Activated CD8-positive, alpha-beta T cell treated with anti-CD3 and anti-CD28 coated beads, Interleukin-2, amount 10 ng/mL, durations not matched to agents 7 days and 5 days (primary cell): ENCODE measurements at regions not wholly inside any gene's neighbourhood (a gene's known extent, or its start where the extent isn't known, plus 50 kb on each side); places are given as distances from the start of the nearest gene placed in this dataset.
A peak's percentile ranks its signal among the peaks of the same experiment; 100 is the strongest.

Experiments
- ATAC-seq: fragments of 150-1000 bp; cut with Tn5 transposase; one replicate; pipeline ENCODE4 v1.10.0; 2021; ENCODE audit warnings: moderate library complexity
- CTCF ChIA-PET: fragments of 350-600 bp; sonication (Branson Sonifier 250); formaldehyde crosslinking; loops from one replicate; lab custom pipeline; 2021; ENCODE audit warnings: antibody characterized with exemption; lab: Charles Lee
- POLR2A ChIA-PET: fragments of 350-600 bp; sonication (Branson Sonifier 250); formaldehyde crosslinking; loops from one replicate; lab custom pipeline; 2021; ENCODE audit warnings: antibody characterized with exemption; lab: Charles Lee
- DNase-seq: peaks from one replicate; pipeline ENCODE4 v3.0.0-alpha.2; 2020
- H3K27ac Mint-ChIP-seq: one replicate; pipeline ENCODE4 v1.8.0; 2021; ENCODE audit warnings: mild to moderate bottlenecking, mixed read lengths
- H3K27me3 Mint-ChIP-seq: one replicate; pipeline ENCODE4 v1.8.0; 2021; ENCODE audit warnings: low read depth, mixed read lengths
- H3K36me3 Mint-ChIP-seq: one replicate; pipeline ENCODE4 v1.8.0; 2021; ENCODE audit warnings: low read depth, mixed read lengths
- H3K4me1 Mint-ChIP-seq: one replicate; pipeline ENCODE4 v1.8.0; 2021; ENCODE audit warnings: low read depth, mixed read lengths
- H3K4me3 Mint-ChIP-seq: one replicate; pipeline ENCODE4 v1.8.0; 2021; ENCODE audit warnings: mild to moderate bottlenecking, mixed read lengths
- H3K9me3 Mint-ChIP-seq: one replicate; pipeline ENCODE4 v1.8.0; 2022; ENCODE audit warnings: mixed read lengths; ENCODE audit not compliant: insufficient read depth

DNA sequence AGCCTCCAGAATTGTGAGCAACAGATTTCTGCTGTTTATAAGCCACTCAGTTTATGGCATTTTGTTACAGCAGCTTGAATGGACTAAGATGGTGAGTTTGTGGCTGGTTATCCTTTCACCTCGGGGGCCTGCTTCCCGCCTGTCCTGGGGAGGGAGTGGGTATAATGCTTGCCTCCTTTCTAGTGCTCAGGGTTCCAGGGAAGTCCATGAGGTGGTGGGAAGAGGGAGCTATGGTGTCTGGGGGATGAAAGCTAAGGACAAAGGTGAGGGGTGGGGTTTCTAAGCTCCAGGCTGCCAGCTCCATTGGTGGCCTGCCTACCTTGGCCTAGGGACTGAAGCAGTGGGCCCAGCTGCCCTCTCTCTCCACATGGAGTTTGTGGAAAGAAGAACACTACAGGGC is 50.2 kb upstream of the SDK2 start:
- ATAC-seq: no peak
- ChIA-PET POLR2A (no interaction called here), CTCF (no interaction called here)
- Mint-ChIP-seq H3K27ac (no peak overlapping the region), H3K36me3 (no peaks in the 10 kb centered on the region), H3K9me3 (no peaks in the 10 kb centered on the region), H3K4me1 (peaks cover 4% of the 10 kb centered on the region), H3K4me3 (no peak overlapping the region), H3K27me3 (no peaks in the 10 kb centered on the region)
- no peak for DNase-seq

DNA sequence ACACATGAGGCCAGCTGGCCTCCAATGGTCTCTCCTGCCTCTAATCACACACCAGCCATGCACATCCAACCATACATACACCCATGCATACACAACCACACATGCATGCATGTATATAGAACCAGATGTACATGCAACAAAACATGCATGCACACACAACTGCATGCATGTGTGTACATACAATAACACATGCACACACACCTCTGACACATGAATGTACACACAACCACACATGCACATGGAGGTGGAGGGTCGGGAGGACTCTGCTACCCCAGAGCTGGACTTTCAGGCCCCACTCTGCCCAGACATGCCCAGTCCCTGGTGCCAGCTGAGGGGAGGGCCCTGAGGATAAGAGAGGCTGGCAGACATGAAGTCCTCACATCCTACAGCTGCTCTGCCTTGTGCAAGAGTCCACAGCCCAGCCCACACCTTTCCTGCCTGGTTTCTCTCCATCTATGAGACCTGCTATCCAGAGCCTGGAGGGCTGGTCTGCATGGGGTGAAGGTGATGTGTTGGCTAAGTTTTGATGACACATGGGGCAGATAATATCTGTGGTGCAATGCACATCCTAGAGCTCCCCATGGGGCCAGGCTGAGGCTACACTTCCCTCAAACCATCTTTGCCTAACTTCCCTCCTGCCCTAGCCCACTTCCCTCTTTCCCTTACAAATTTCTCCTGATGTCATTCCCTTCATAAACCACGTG is 50.9 kb upstream of the SDK2 start:
- ATAC-seq (no peak), DNase-seq (no peak)
- Mint-ChIP-seq H3K36me3 (no peaks in the 10 kb centered on the region), H3K4me3 (no peak overlapping the region), H3K9me3 (no peaks in the 10 kb centered on the region), H3K4me1 (peaks cover 4% of the 10 kb centered on the region), H3K27ac (peak overlapping the region; percentile 44), H3K27me3 (no peaks in the 10 kb centered on the region)
- ChIA-PET POLR2A (no interaction called here), CTCF (no interaction called here)

DNA sequence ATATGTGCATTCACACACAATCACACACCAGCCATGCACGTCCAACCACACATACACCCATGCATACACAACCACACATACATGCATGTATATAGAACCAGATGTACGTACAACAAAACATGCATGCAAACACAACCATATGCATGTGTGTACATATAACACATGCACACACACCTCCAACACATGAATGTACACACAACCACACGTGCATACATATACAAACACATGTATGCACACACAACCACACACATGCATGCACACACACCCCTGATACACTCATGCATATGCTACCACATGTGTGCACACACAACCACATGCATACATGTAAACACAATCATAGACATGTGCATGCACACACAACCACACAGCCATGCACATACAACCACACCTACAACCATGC is 52.0 kb upstream of the SDK2 start:
- no peak overlapping the region for H3K27ac Mint-ChIP-seq

DNA sequence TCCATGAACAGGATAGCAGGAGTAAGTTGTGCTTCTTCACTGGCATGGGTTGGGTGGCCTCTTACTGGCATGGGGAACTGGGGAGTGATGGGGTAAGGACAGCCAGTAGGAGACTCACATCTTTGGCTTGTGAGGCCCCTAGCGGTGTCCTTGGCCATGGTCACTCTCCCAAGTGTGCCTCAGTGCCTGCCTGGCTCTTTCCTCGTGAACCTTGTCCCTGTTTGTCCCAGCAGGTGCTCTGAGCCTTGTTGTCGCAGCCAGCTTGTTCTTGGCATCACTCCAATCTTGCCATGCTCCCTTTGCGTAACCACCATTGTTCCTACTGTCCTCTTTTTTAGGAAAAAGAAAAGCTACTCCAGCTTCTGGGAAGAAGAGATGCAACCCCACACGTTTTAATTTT is 53.6 kb upstream of the SDK2 start:
- peaks cover 4% of the 10 kb centered on the region for H3K4me1 Mint-ChIP-seq
- H3K27ac Mint-ChIP-seq: no peak overlapping the region
- H3K4me3 Mint-ChIP-seq: no peak overlapping the region
- H3K27me3 Mint-ChIP-seq: peaks cover 3% of the 10 kb centered on the region
- H3K36me3 Mint-ChIP-seq: no peaks in the 10 kb centered on the region
- ChIA-PET POLR2A (no interaction called here), CTCF (no interaction called here)
- no peak for DNase-seq
- ATAC-seq: no peak
- H3K9me3 Mint-ChIP-seq: no peaks in the 10 kb centered on the region

More for the DNA sequence above, 52.0 kb upstream of the SDK2 start:
- ChIA-PET CTCF (no interaction called here), POLR2A (no interaction called here)
- no peaks in the 10 kb centered on the region for H3K36me3 Mint-ChIP-seq
- peaks cover 4% of the 10 kb centered on the region for H3K4me1 Mint-ChIP-seq
- H3K9me3 Mint-ChIP-seq: no peaks in the 10 kb centered on the region
- H3K4me3 Mint-ChIP-seq: no peak overlapping the region
- peaks cover 3% of the 10 kb centered on the region for H3K27me3 Mint-ChIP-seq
- no peak for DNase-seq
- no peak for ATAC-seq

DNA sequence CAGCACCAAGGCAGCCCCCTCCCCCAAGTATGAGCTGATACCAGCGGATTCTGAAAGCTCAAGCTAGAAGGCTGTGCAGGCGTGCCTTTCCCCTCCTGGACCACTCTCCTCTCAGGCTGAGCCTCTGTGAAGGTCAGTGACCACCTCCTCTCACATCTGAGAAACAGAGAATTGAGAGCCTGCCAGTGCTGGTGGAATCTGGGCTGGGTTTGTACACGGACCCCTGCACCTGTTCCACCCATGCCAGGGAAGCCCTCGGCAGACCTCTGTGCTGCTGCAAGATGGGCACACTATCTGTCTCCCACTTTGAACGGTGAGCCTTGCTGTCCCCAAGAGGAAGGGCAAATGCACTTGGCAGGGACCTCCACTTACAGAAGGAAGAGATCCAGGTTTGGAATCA is 54.7 kb upstream of the SDK2 start:
- Mint-ChIP-seq H3K27me3 (peaks cover 6% of the 10 kb centered on the region), H3K27ac (no peak overlapping the region), H3K4me1 (peaks cover 4% of the 10 kb centered on the region), H3K9me3 (no peaks in the 10 kb centered on the region), H3K4me3 (no peak overlapping the region), H3K36me3 (no peaks in the 10 kb centered on the region)
- no peak for ATAC-seq
- ChIA-PET POLR2A (no interaction called here), CTCF (interaction anchor here (1.0 kb wide), 1 partner anchor 11 kb away, joined by 3 read pairs; no protein-coding TSS in a partner anchor)
- no peak for DNase-seq

DNA sequence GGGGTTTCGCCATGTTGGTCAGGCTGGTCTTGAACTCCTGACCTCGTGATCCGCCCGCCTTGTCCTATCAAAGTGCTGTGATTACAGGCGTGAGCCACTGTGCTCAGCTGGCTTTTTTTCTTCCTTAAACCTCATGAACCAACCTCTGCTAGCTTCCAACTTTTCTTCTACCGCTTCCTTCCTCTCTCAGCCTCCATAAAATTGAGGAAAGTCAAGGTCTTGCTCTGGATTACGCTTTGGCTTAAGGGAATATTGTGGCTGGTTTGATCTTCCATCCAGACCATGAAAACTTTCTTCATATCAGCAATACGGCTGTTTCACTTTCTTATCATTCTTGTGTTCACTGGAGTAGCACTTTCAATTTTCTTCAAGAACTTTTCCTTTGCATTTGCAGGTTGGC is 57.5 kb upstream of the SDK2 start:
- Mint-ChIP-seq H3K27me3 (peaks cover 6% of the 10 kb centered on the region), H3K27ac (no peak overlapping the region), H3K4me1 (peaks cover 2% of the 10 kb centered on the region), H3K4me3 (no peak overlapping the region), H3K9me3 (no peaks in the 10 kb centered on the region), H3K36me3 (no peaks in the 10 kb centered on the region)
- ChIA-PET POLR2A (interaction anchor here (1.1 kb wide), 1 partner anchor 9 kb away, joined by 3 read pairs; no protein-coding TSS in a partner anchor), CTCF (interaction anchor here (0.6 kb wide), 1 partner anchor 30 kb away, joined by 3 read pairs; no protein-coding TSS in a partner anchor)
- no peak for ATAC-seq
- no peak for DNase-seq

DNA sequence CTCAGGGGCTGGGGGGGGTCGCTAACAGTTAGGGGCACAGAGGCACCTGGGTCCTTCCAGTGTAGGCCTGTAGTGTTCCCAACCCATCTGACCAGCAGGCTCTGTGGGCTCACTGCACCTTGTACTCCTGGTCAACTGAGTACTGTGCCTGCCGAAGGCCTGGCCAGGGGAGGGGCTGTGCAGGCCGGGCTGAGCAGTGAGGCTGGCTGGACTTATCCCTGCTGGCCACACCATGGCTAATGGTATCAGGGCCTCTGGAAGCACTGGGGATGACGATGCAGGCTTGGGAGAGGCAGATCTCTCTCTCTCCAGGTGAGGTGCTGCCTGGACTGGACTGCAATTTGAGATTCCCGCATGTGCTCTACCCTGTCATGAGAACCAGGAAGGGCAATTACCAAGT is 58.9 kb upstream of the SDK2 start:
- H3K4me3 Mint-ChIP-seq: no peak overlapping the region

DNA sequence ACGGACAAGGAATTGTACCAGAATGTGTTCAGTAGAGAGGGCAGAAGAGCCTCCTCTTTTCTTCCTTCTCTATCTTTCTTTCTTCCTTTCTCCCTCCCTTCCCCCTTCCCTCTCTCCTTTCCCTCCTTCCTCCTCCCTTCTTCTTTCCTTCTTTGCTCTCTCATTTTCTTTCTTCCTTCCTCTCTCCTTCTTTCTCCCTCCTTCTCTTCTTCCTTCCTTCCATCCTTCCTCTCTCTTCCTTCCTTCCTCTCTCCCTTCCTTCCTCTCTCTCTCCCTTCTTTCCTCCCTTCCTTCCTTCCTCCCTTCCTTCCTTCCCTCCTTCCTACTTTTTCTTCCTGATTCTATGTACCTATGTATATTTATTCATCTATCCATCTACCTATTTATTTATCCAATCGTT is 59.7 kb upstream of the SDK2 start:
- ChIA-PET POLR2A (no interaction called here), CTCF (interaction anchor here (0.6 kb wide), 1 partner anchor 437 kb away, joined by 3 read pairs; no protein-coding TSS in a partner anchor)
- no peaks in the 10 kb centered on the region for H3K9me3 Mint-ChIP-seq
- H3K27ac Mint-ChIP-seq: no peak overlapping the region
- peaks cover 2% of the 10 kb centered on the region for H3K4me1 Mint-ChIP-seq
- H3K36me3 Mint-ChIP-seq: no peaks in the 10 kb centered on the region
- ATAC-seq: no peak
- H3K4me3 Mint-ChIP-seq: no peak overlapping the region
- no peak for DNase-seq
- peaks cover 10% of the 10 kb centered on the region for H3K27me3 Mint-ChIP-seq

More for the DNA sequence above, 58.9 kb upstream of the SDK2 start:
- ChIA-PET POLR2A (no interaction called here), CTCF (interaction anchor here (0.6 kb wide), 1 partner anchor 438 kb away, joined by 3 read pairs; no protein-coding TSS in a partner anchor)
- Mint-ChIP-seq H3K36me3 (no peaks in the 10 kb centered on the region), H3K9me3 (no peaks in the 10 kb centered on the region), H3K27me3 (peaks cover 6% of the 10 kb centered on the region), H3K4me1 (peaks cover 2% of the 10 kb centered on the region), H3K27ac (no peak overlapping the region)
- DNase-seq: no peak
- no peak for ATAC-seq

DNA sequence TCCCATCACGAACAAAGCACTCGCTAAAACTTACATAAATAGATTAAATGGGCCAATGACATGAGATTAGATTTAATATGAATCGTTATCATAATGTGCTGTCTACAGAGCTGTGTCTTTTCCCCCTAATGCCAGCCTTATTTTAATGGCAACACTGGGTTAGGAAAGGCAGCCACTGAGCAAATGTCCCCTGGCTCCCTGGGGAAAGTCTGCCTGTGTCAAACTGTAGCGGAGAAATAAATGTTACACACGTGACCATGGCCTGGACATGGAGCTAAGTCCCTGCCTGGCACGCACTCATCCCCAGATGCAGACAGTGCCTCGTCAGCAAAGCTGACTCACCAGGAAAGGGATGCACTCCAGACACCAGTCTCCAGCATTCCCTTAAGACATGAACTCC is 61.3 kb upstream of the SDK2 start:
- Mint-ChIP-seq H3K9me3 (no peaks in the 10 kb centered on the region), H3K27me3 (peaks cover 13% of the 10 kb centered on the region), H3K36me3 (no peaks in the 10 kb centered on the region), H3K27ac (no peak overlapping the region), H3K4me3 (no peak overlapping the region), H3K4me1 (peaks cover 9% of the 10 kb centered on the region)
- DNase-seq: no peak
- ATAC-seq: no peak
- ChIA-PET CTCF (no interaction called here), POLR2A (no interaction called here)

DNA sequence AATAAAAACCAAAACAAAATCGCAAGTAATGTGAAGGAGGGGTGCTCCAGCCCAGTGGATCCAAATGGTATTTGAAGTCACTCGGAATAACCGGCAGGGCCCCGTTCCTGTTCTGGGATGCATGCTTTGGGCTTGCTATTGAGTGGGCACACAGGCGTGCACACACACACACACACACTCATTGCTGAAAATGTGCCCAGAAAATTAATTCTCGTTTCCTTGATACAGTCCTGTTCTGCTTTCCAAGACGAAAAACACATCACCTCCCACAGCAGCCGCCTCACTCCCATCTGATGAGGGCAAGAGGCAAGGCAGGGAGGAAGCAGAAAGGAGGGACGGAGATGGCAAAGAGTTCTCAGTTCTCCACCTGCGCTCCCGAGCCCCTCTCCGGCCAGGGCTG is 62.2 kb upstream of the SDK2 start:
- H3K4me3 Mint-ChIP-seq: no peak overlapping the region
- H3K36me3 Mint-ChIP-seq: no peaks in the 10 kb centered on the region
- CTCF ChIA-PET: no interaction called here
- H3K4me1 Mint-ChIP-seq: peaks cover 15% of the 10 kb centered on the region
- ATAC-seq (no peak), DNase-seq (no peak)
- H3K27ac Mint-ChIP-seq: no peak overlapping the region
- peaks cover 13% of the 10 kb centered on the region for H3K27me3 Mint-ChIP-seq
- POLR2A ChIA-PET: no interaction called here
- H3K9me3 Mint-ChIP-seq: no peaks in the 10 kb centered on the region

DNA sequence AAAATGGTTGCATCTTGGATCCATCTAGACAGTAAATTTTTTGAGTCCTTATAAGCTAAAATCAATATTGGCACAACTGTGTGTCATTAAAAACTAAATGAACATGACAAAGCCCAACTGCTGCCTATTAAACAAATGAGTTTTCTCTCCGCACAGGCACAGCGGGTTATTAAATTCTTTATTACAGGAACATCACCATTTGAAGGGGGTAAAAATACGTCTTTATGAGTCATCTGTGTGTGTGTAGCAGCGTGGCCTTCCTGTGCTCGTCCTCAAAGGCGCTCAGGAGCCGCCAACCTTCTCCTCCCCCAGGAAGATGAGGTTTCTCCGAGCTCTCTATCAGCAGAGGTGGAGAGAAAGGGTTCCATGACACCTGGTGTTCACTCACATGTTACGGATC is 62.6 kb upstream of the SDK2 start:
- Mint-ChIP-seq H3K4me1 (peaks cover 15% of the 10 kb centered on the region), H3K9me3 (no peaks in the 10 kb centered on the region), H3K27me3 (peaks cover 13% of the 10 kb centered on the region), H3K36me3 (no peaks in the 10 kb centered on the region), H3K27ac (no peak overlapping the region), H3K4me3 (no peak overlapping the region)
- CTCF ChIA-PET: interaction anchor here (1.3 kb wide), 1 partner anchor 137 kb away, joined by 3 read pairs; no protein-coding TSS in a partner anchor
- DNase-seq: no peak
- POLR2A ChIA-PET: no interaction called here
- ATAC-seq: no peak

DNA sequence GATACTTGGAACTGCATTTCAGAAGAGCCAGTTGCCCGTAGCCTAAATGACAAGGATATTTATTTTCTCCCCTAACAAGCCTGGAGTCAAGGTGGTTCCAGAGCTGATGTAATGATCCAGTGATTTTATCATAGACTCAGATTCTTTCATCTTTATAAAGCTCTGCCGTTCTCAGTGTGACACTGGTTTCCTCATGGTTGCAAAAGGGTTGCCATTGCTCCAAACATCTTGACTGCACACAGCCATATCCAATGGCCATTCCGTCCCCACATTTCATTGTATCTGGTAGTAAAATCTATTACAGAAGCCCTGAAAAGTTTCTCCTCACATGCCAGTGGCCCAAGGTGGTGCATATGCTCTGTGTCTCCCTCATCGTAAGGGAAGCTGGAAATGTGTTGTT is 63.1 kb upstream of the SDK2 start:
- no peak overlapping the region for H3K27ac Mint-ChIP-seq
- no peaks in the 10 kb centered on the region for H3K9me3 Mint-ChIP-seq
- no peak for DNase-seq
- CTCF ChIA-PET: interaction anchor here (1.3 to 1.8 kb wide), 2 partner anchors 58 to 138 kb away, joined by 3 to 5 read pairs; no protein-coding TSS in a partner anchor
- peaks cover 15% of the 10 kb centered on the region for H3K4me1 Mint-ChIP-seq
- no peaks in the 10 kb centered on the region for H3K36me3 Mint-ChIP-seq
- H3K27me3 Mint-ChIP-seq: peaks cover 13% of the 10 kb centered on the region
- ATAC-seq: no peak
- no peak overlapping the region for H3K4me3 Mint-ChIP-seq
- POLR2A ChIA-PET: no interaction called here
